ENCODE measurements at regions not wholly inside any gene's neighbourhood (a gene's known extent, or its start where the extent isn't known, plus 50 kb on each side); places are given as distances from the start of the nearest gene placed in this dataset.
A peak's percentile ranks its signal among the peaks of the same experiment; 100 is the strongest.

GRCh38 chr4:65868096-65868824 is 198.0 kb upstream of the EPHA5 start:
- DNase-seq (ENCODE audit: low read depth): no peak
- TF ChIP-seq CTCF (conservative IDR thresholded peaks at IDR 0.05; ENCODE audit: low read depth, low read length): no peak

DNA sequence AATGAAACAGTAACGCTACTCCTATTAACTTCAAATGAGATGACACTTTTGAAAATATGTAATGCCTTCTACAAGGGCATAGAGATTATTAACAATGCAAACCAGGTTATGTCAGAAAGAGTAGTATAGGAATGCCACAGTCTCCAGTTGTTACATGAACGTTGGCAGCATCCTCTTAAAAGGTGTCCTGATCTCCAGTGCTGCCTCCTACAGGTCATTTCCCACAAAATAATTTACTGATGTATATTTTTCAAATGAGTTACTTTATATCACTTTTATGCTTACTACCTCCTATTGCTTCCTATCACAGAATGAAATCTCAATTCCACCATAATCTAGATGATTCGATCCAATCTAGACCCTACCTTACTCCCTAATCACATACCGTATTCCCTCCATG is 195.2 kb upstream of the EPHA5 start:
- peak; percentile 49 for DNase-seq (ENCODE audit: low read depth)
- peak; percentile 59 for TF ChIP-seq CTCF (conservative IDR thresholded peaks at IDR 0.05; ENCODE audit: low read depth, low read length)
- no peak overlapping the region for H3K4me3 ChIP-seq (ENCODE audit: low read depth, low read length)

More at GRCh38 chr4:65868096-65868824, 198.0 kb upstream of the EPHA5 start:
- no peak overlapping the region for H3K4me3 ChIP-seq (ENCODE audit: low read depth, low read length)

- H3K4me3 ChIP-seq (ENCODE audit: low read depth, low read length): no peak overlapping the region
- no peak for TF ChIP-seq CTCF (conservative IDR thresholded peaks at IDR 0.05; ENCODE audit: low read depth, low read length)
- no peak for DNase-seq (ENCODE audit: low read depth)
Measured at GRCh38 chr4:65861993-65862392, 191.7 kb upstream of the EPHA5 start.

- TF ChIP-seq CTCF (conservative IDR thresholded peaks at IDR 0.05; ENCODE audit: low read depth, low read length): no peak
- DNase-seq (ENCODE audit: low read depth): no peak
- no peak overlapping the region for H3K4me3 ChIP-seq (ENCODE audit: low read depth, low read length)
Measured at GRCh38 chr4:65845199-65845773, 175.0 kb upstream of the EPHA5 start.

- TF ChIP-seq CTCF (conservative IDR thresholded peaks at IDR 0.05; ENCODE audit: low read depth, low read length): no peak
- DNase-seq (ENCODE audit: low read depth): no peak
Measured at GRCh38 chr4:65839164-65839931, 169.1 kb upstream of the EPHA5 start.

GRCh38 chr4:65834707-65835106 is 164.4 kb upstream of the EPHA5 start:
- no peak overlapping the region for H3K4me3 ChIP-seq (ENCODE audit: low read depth, low read length)
- DNase-seq (ENCODE audit: low read depth): no peak
- TF ChIP-seq CTCF (conservative IDR thresholded peaks at IDR 0.05; ENCODE audit: low read depth, low read length): no peak

More at GRCh38 chr4:65839164-65839931, 169.1 kb upstream of the EPHA5 start:
- H3K4me3 ChIP-seq (ENCODE audit: low read depth, low read length): no peak overlapping the region

Data from choroid plexus epithelial cell (primary cell).